ENCODE measurements at regions not wholly inside any gene's neighbourhood (a gene's known extent, or its start where the extent isn't known, plus 50 kb on each side); places are given as distances from the start of the nearest gene placed in this dataset.

GRCh38 chr3:69607466-69608305, 131.6 kb upstream of the MITF start:
- ChIA-PET POLR2A (no interaction called here), CTCF (no interaction called here)
- Histone ChIP-seq H3K79me2 (ENCODE audit: insufficient read depth) (no peaks in the 10 kb centered on the region), H4K20me1 (ENCODE audit: insufficient read depth) (no peaks in the 10 kb centered on the region), H3K4me1 (ENCODE audit: control insufficient read depth in 1 of 2, insufficient read depth in 2 of 2, low read depth in 1 of 2, low read length in 1 of 2) (no peaks in the 10 kb centered on the region), H3K9me2 (no peaks in the 10 kb centered on the region), H3K27me3 (ENCODE audit: insufficient read depth) (no peaks in the 10 kb centered on the region), H3K27ac (ENCODE audit: low read depth in 2 of 2, low read length in 1 of 2) (no peak overlapping the region), H2AFZ (ENCODE audit: low read depth) (no peak overlapping the region), H3K36me3 (replicated peaks in 1 of 2; ENCODE audit: control insufficient read depth in 1 of 2, insufficient read depth in 2 of 2, low read length in 1 of 2) (no peaks in the 10 kb centered on the region), H3F3A (replicated peaks; ENCODE audit: insufficient read depth) (no peaks in the 10 kb centered on the region), H3K4me2 (no peak overlapping the region), H3K9ac (no peak overlapping the region), H3K9me3 (no peaks in the 10 kb centered on the region), H3K4me3 (ENCODE audit: low read depth in 2 of 2, low read length in 1 of 2) (no peak overlapping the region)
- WGBS (ENCODE audit: low lambda C conversion rate), result 36% methylated on average over 4 of the region's 4 CpGs
- TF ChIP-seq TEAD4 (IDR thresholded peaks at IDR 0.05; ENCODE audit: borderline replicate concordance, insufficient read depth) (no peak), USF2 (IDR thresholded peaks at IDR 0.05; ENCODE audit: borderline replicate concordance, low read depth, low read length) (no peak), MEF2A (IDR thresholded peaks at IDR 0.05; ENCODE audit: borderline replicate concordance, low read depth) (no peak), ELF1 (IDR thresholded peaks at IDR 0.05) (no peak), TCF12 (IDR thresholded peaks at IDR 0.05) (no peak), CTCF (IDR thresholded peaks at IDR 0.05) (no peak), FOSL2 (IDR thresholded peaks at IDR 0.05; ENCODE audit: borderline replicate concordance, low read depth) (no peak), RAD21 (IDR thresholded peaks at IDR 0.05; ENCODE audit: low read length) (no peak), RXRA (IDR thresholded peaks at IDR 0.05; ENCODE audit: borderline replicate concordance, low read depth) (no peak), RFX5 (IDR thresholded peaks at IDR 0.05; ENCODE audit: low read length) (no peak), SIN3A (IDR thresholded peaks at IDR 0.05; ENCODE audit: borderline replicate concordance, low read depth, low read length) (no peak), REST (IDR thresholded peaks at IDR 0.05; ENCODE audit: low read depth, low read length) (no peak)
- no peak for DNase-seq

Measured in SK-N-SH (cell line).